HEK293 (cell line): ENCODE measurements at regions not wholly inside any gene's neighbourhood (a gene's known extent, or its start where the extent isn't known, plus 50 kb on each side); places are given as distances from the start of the nearest gene placed in this dataset.

Experiments used
- CTCF ChIA-PET: fragments of 350-600 bp; formaldehyde crosslinking; extraction: SDS; loops from one replicate; lab custom pipeline; 2021; ENCODE audit warnings: antibody characterized with exemption; lab: Yijun Ruan, JAX
- POLR2A ChIA-PET: fragments of 300-600 bp; formaldehyde crosslinking; extraction: SDS; loops from one replicate; lab custom pipeline; 2020; ENCODE audit warnings: antibody characterized with exemption, inconsistent platforms; lab: Yijun Ruan, JAX
- H3K27ac ChIP-seq: fragments of 200-500 bp; sonication (Bioruptor generic); 2 replicates; pipeline ENCODE4 v1.5.1; 2014; ENCODE audit warnings: low read depth, low read length, control low read depth, inconsistent platforms; ENCODE audit errors: extremely low read depth
- H3K36me3 ChIP-seq, 2 experiments: fragments of 200-500 bp in 1 of 2; sonication (Bioruptor generic) in 1 of 2; 1 replicate in 1 of 2; 2 replicates in 1 of 2; pipeline ENCODE4 v1.5.1; 2014 to 2017; ENCODE audit warnings: inconsistent platforms in 2 of 2, low read length in 2 of 2; ENCODE audit not compliant: control insufficient read depth in 2 of 2, insufficient read depth in 1 of 2
- H3K4me1 ChIP-seq: fragments of 200-500 bp; sonication (Bioruptor generic); 2 replicates; pipeline ENCODE4 v1.5.1; 2014; ENCODE audit warnings: mild to moderate bottlenecking, low read length, inconsistent platforms; ENCODE audit not compliant: control insufficient read depth, insufficient read depth
- H3K4me3 ChIP-seq: 2 replicates; pipeline ENCODE4 v1.5.1; 2011; ENCODE audit warnings: low read depth, mild to moderate bottlenecking, control low read depth, low read length, moderate library complexity
- H3K9me3 ChIP-seq: fragments of 200-500 bp; sonication (Bioruptor generic); 2 replicates; pipeline ENCODE4 v1.5.1; 2014; ENCODE audit warnings: low read depth, low read length, inconsistent platforms; ENCODE audit not compliant: control insufficient read depth, insufficient read depth
- FEZF1 ChIP-seq: fragments of 450-650 bp; formaldehyde crosslinking; IDR thresholded peaks from 2 replicates; pipeline ENCODE4 v1.5.1; 2016; ENCODE audit warnings: missing biosample characterization, missing genetic modification characterization
- KLF10 ChIP-seq: fragments of 450-650 bp; IDR thresholded peaks from 2 replicates; pipeline ENCODE4 v1.5.1; 2018; ENCODE audit warnings: missing biosample characterization, mild to moderate bottlenecking, missing genetic modification characterization
- KLF16 ChIP-seq: fragments of 450-650 bp; formaldehyde crosslinking; IDR thresholded peaks from 2 replicates; pipeline ENCODE4 v1.5.1; 2017; ENCODE audit warnings: missing biosample characterization, missing genetic modification characterization
- MYNN ChIP-seq: fragments of 450-650 bp; formaldehyde crosslinking; IDR thresholded peaks from 2 replicates; pipeline ENCODE4 v1.5.1; 2016; ENCODE audit warnings: missing biosample characterization, missing genetic modification characterization, borderline replicate concordance
- REST ChIP-seq: fragments of 450-650 bp; formaldehyde crosslinking; IDR thresholded peaks from 2 replicates; pipeline ENCODE4 v1.5.1; 2016; ENCODE audit warnings: missing biosample characterization, missing genetic modification characterization
- SCRT1 ChIP-seq: fragments of 450-650 bp; formaldehyde crosslinking; IDR thresholded peaks from 2 replicates; pipeline ENCODE4 v1.5.1; 2016; ENCODE audit warnings: missing biosample characterization, missing genetic modification characterization, borderline replicate concordance
- ZBTB8A ChIP-seq: fragments of 450-650 bp; formaldehyde crosslinking; IDR thresholded peaks from 2 replicates; pipeline ENCODE4 v1.5.1; 2016; ENCODE audit warnings: missing biosample characterization, missing genetic modification characterization
- ZFP41 ChIP-seq: fragments of 450-650 bp; formaldehyde crosslinking; IDR thresholded peaks from 2 replicates; pipeline ENCODE4 v1.5.1; 2016; ENCODE audit warnings: missing biosample characterization, missing genetic modification characterization, borderline replicate concordance
- ZNF174 ChIP-seq: fragments of 450-650 bp; formaldehyde crosslinking; IDR thresholded peaks from 2 replicates; pipeline ENCODE4 v1.5.0; 2017; ENCODE audit warnings: missing biosample characterization, mild to moderate bottlenecking, missing genetic modification characterization
- ZNF239 ChIP-seq: fragments of 450-650 bp; formaldehyde crosslinking; IDR thresholded peaks from 2 replicates; pipeline ENCODE4 v1.5.1; 2016; ENCODE audit warnings: missing biosample characterization, missing genetic modification characterization
- ZNF37A ChIP-seq: fragments of 450-650 bp; IDR thresholded peaks from 2 replicates; pipeline ENCODE4 v1.5.1; 2018; ENCODE audit warnings: missing biosample characterization, missing genetic modification characterization
- ZNF426 ChIP-seq: fragments of 450-650 bp; formaldehyde crosslinking; IDR thresholded peaks from 2 replicates; pipeline ENCODE4 v1.5.1; 2017; ENCODE audit warnings: missing biosample characterization, missing genetic modification characterization, mild to moderate bottlenecking, inconsistent platforms, moderate library complexity
- ZNF555 ChIP-seq: fragments of 450-650 bp; formaldehyde crosslinking; conservative IDR thresholded peaks from 2 replicates; pipeline ENCODE4 v1.5.1; 2017; ENCODE audit warnings: missing biosample characterization, mild to moderate bottlenecking, missing genetic modification characterization, inconsistent platforms
- ZNF600 ChIP-seq: fragments of 450-650 bp; formaldehyde crosslinking; IDR thresholded peaks from 2 replicates; pipeline ENCODE4 v1.5.1; 2016; ENCODE audit warnings: missing biosample characterization, missing genetic modification characterization
- ZNF610 ChIP-seq: fragments of 450-650 bp; formaldehyde crosslinking; IDR thresholded peaks from 2 replicates; pipeline ENCODE4 v1.5.1; 2016; ENCODE audit warnings: missing biosample characterization, missing genetic modification characterization, borderline replicate concordance
- ZNF701 ChIP-seq: fragments of 450-650 bp; formaldehyde crosslinking; IDR thresholded peaks from 2 replicates; pipeline ENCODE4 v1.5.1; 2016; ENCODE audit warnings: missing biosample characterization, missing genetic modification characterization
- ZNF768 ChIP-seq: fragments of 450-650 bp; formaldehyde crosslinking; IDR thresholded peaks from 2 replicates; pipeline ENCODE4 v1.5.1; 2018; ENCODE audit warnings: missing biosample characterization, mild to moderate bottlenecking, missing genetic modification characterization
- ZNF785 ChIP-seq: fragments of 450-650 bp; formaldehyde crosslinking; IDR thresholded peaks from 2 replicates; pipeline ENCODE4 v1.5.1; 2016; ENCODE audit warnings: missing biosample characterization, missing genetic modification characterization

DNA sequence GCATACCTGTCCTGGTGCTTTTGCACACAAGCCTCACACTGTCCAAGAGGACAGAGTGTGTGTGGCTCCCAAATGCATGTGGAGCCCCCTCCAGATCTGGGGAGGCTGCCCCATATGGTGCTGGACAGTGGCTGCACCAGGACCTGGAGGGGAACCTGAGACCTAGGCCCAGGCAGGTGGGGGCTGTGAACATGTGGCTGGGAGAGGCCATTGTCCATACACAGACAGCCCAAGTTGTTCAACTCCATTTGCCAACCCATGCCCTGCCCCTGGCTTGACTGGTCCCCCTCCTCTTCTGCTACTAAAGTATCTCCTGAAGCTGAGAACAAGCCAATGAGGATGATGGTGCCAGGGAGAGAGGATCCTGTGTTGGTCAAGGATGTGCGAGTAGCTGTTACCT, 94.0 kb downstream of the ING1 start (continued):
- TF ChIP-seq ZFP41 (tag by site-specific recombination): no peak
- TF ChIP-seq ZNF768 (tag by site-specific recombination): no peak
- no peak for TF ChIP-seq ZNF701
- TF ChIP-seq MYNN (tag by site-specific recombination): no peak
- no peak for TF ChIP-seq ZNF426 (tag by site-specific recombination)
- TF ChIP-seq ZNF555 (tag by site-specific recombination): no peak
- TF ChIP-seq SCRT1 (tag by site-specific recombination): no peak
- TF ChIP-seq FEZF1: no peak

- no peak overlapping the region for H3K27ac ChIP-seq
- no peaks in the 10 kb centered on the region for H3K36me3 ChIP-seq
- no peaks in the 10 kb centered on the region for H3K9me3 ChIP-seq
- TF ChIP-seq ZNF174 (tag by site-specific recombination) (no peak), ZNF610 (tag by site-specific recombination) (no peak), ZNF785 (tag by site-specific recombination) (no peak), KLF10 (tag by site-specific recombination) (no peak), ZBTB8A (tag by site-specific recombination) (no peak), ZNF239 (tag by site-specific recombination) (no peak), KLF16 (tag by site-specific recombination) (no peak), ZNF37A (tag by site-specific recombination) (no peak)
- POLR2A ChIA-PET: no interaction called here
- CTCF ChIA-PET: interaction anchor here (2.1 kb wide), 1 partner anchor 11 kb away, joined by 4 read pairs; no protein-coding TSS in a partner anchor
- no peaks in the 10 kb centered on the region for H3K4me1 ChIP-seq
- H3K4me3 ChIP-seq: no peak overlapping the region
Observed at GRCh38 chr13:110808138-110808537, 94.6 kb downstream of the ING1 start.

GRCh38 chr13:110809871-110810486, 96.5 kb downstream of the ING1 start:
- POLR2A ChIA-PET: no interaction called here
- TF ChIP-seq REST (tag by site-specific recombination) (no peak), ZNF600 (tag by site-specific recombination) (peak; percentile 59)
- CTCF ChIA-PET: interaction anchor here (0.7 kb wide), 1 partner anchor 10 kb away, joined by 3 read pairs; no protein-coding TSS in a partner anchor
- Histone ChIP-seq H3K9me3 (no peaks in the 10 kb centered on the region), H3K4me1 (no peaks in the 10 kb centered on the region), H3K4me3 (no peak overlapping the region), H3K27ac (no peak overlapping the region), H3K36me3 (no peaks in the 10 kb centered on the region)
